ENCODE measurements at regions not wholly inside any gene's neighbourhood (a gene's known extent, or its start where the extent isn't known, plus 50 kb on each side); places are given as distances from the start of the nearest gene placed in this dataset.

- intact Hi-C loops (cut with micrococcal nuclease) = no loop called here
- no peak for DNase-seq
- no peak for ATAC-seq
Measured at GRCh38 chr10:120253131-120253530, 203.9 kb upstream of the PLPP4 start.

GRCh38 chr10:120260456-120260855, 196.6 kb upstream of the PLPP4 start:
- intact Hi-C loops (cut with micrococcal nuclease) = no loop called here
- no peak for ATAC-seq
- DNase-seq = no peak

GRCh38 chr10:120262857-120263547, 194.0 kb upstream of the PLPP4 start:
- DNase-seq (no peak), ATAC-seq (no peak)
- intact Hi-C loops (cut with micrococcal nuclease) = no loop called here

- DNase-seq (no peak), ATAC-seq (no peak)
- intact Hi-C loops (cut with micrococcal nuclease) = no loop called here
Measured at GRCh38 chr10:120266022-120266421, 191.0 kb upstream of the PLPP4 start.

GRCh38 chr10:120270906-120271305, 186.1 kb upstream of the PLPP4 start:
- intact Hi-C loops (cut with micrococcal nuclease) = no loop called here
- ATAC-seq (no peak), DNase-seq (no peak)

GRCh38 chr10:120271696-120272095, 185.3 kb upstream of the PLPP4 start:
- no peak for DNase-seq
- ATAC-seq = no peak
- intact Hi-C loops (cut with micrococcal nuclease) = no loop called here

GRCh38 chr10:120272350-120272749, 184.7 kb upstream of the PLPP4 start:
- intact Hi-C loops (cut with micrococcal nuclease) = no loop called here
- DNase-seq (no peak), ATAC-seq (no peak)

- ATAC-seq (no peak), DNase-seq (no peak)
- intact Hi-C loops (cut with micrococcal nuclease) = no loop called here
Measured at GRCh38 chr10:120278069-120278468, 179.0 kb upstream of the PLPP4 start.

GRCh38 chr10:120279196-120279595, 177.8 kb upstream of the PLPP4 start:
- DNase-seq = no peak
- intact Hi-C loops (cut with micrococcal nuclease) = no loop called here
- ATAC-seq = no peak

GRCh38 chr10:120282421-120282820, 174.6 kb upstream of the PLPP4 start:
- no peak for DNase-seq
- intact Hi-C loops (cut with micrococcal nuclease) = no loop called here
- ATAC-seq = no peak

- DNase-seq (no peak), ATAC-seq (no peak)
- intact Hi-C loops (cut with micrococcal nuclease) = no loop called here
Measured at GRCh38 chr10:120282846-120283492, 174.1 kb upstream of the PLPP4 start.

- no peak for ATAC-seq
- intact Hi-C loops (cut with micrococcal nuclease) = no loop called here
- no peak for DNase-seq
Measured at GRCh38 chr10:120285408-120285807, 171.6 kb upstream of the PLPP4 start.

- DNase-seq = no peak
- intact Hi-C loops (cut with micrococcal nuclease) = no loop called here
Measured at GRCh38 chr10:120286280-120286679, 170.7 kb upstream of the PLPP4 start.

GRCh38 chr10:120300513-120300912, 156.5 kb upstream of the PLPP4 start:
- no peak for DNase-seq
- intact Hi-C loops (cut with micrococcal nuclease) = no loop called here
- no peak for ATAC-seq

More at GRCh38 chr10:120286280-120286679, 170.7 kb upstream of the PLPP4 start:
- no peak for ATAC-seq

- ATAC-seq (no peak), DNase-seq (no peak)
Measured at GRCh38 chr10:120308589-120308988, 148.4 kb upstream of the PLPP4 start.

GRCh38 chr10:120313715-120314114, 143.3 kb upstream of the PLPP4 start:
- ATAC-seq (no peak), DNase-seq (no peak)
- intact Hi-C loops (cut with micrococcal nuclease) = no loop called here

More at GRCh38 chr10:120308589-120308988, 148.4 kb upstream of the PLPP4 start:
- intact Hi-C loops (cut with micrococcal nuclease) = no loop called here

- intact Hi-C loops (cut with micrococcal nuclease) = no loop called here
- DNase-seq = no peak
- ATAC-seq = no peak
Measured at GRCh38 chr10:120314442-120314841, 142.6 kb upstream of the PLPP4 start.

GRCh38 chr10:120318862-120319261, 138.2 kb upstream of the PLPP4 start:
- DNase-seq (no peak), ATAC-seq (no peak)
- intact Hi-C loops (cut with micrococcal nuclease) = no loop called here

- ATAC-seq = no peak
- DNase-seq = no peak
- intact Hi-C loops (cut with micrococcal nuclease) = no loop called here
Measured at GRCh38 chr10:120327675-120328074, 129.4 kb upstream of the PLPP4 start.

- DNase-seq = no peak
- no peak for ATAC-seq
- intact Hi-C loops (cut with micrococcal nuclease) = no loop called here
Measured at GRCh38 chr10:120328647-120329046, 128.4 kb upstream of the PLPP4 start.

GRCh38 chr10:120335553-120335952, 121.5 kb upstream of the PLPP4 start:
- ATAC-seq (no peak), DNase-seq (no peak)
- intact Hi-C loops (cut with micrococcal nuclease) = no loop called here

Data from left ventricle myocardium superior (tissue), 1 donor.